ENCODE measurements at regions not wholly inside any gene's neighbourhood (a gene's known extent, or its start where the extent isn't known, plus 50 kb on each side); places are given as distances from the start of the nearest gene placed in this dataset.

- DNase-seq (ENCODE audit: low spot score): no peak
Measured at GRCh38 chrX:39915596-39915995, 182.2 kb downstream of the BCOR start.

GRCh38 chrX:39921838-39922237, 175.9 kb downstream of the BCOR start:
- no peak for DNase-seq (ENCODE audit: low spot score)

- DNase-seq (ENCODE audit: low spot score): no peak
Measured at GRCh38 chrX:39922488-39922887, 175.3 kb downstream of the BCOR start.

GRCh38 chrX:39922926-39923325, 174.8 kb downstream of the BCOR start:
- no peak for DNase-seq (ENCODE audit: low spot score)

GRCh38 chrX:39927380-39927779, 170.4 kb downstream of the BCOR start:
- no peak for DNase-seq (ENCODE audit: low spot score)

- DNase-seq (ENCODE audit: low spot score): peak; percentile 47
Measured at GRCh38 chrX:39928704-39929378, 168.9 kb downstream of the BCOR start.

GRCh38 chrX:39929379-39930025, 168.3 kb downstream of the BCOR start:
- no peak for DNase-seq (ENCODE audit: low spot score)

- DNase-seq (ENCODE audit: low spot score): no peak
Measured at GRCh38 chrX:39930786-39931528, 166.8 kb downstream of the BCOR start.

GRCh38 chrX:39931529-39932282, 166.1 kb downstream of the BCOR start:
- DNase-seq (ENCODE audit: low spot score): no peak

GRCh38 chrX:39935411-39936064, 162.2 kb downstream of the BCOR start:
- no peak for DNase-seq (ENCODE audit: low spot score)

GRCh38 chrX:39936886-39937770, 160.6 kb downstream of the BCOR start:
- DNase-seq (ENCODE audit: low spot score): no peak

GRCh38 chrX:39938466-39938865, 159.3 kb downstream of the BCOR start:
- DNase-seq (ENCODE audit: low spot score): no peak

- DNase-seq (ENCODE audit: low spot score): no peak
Measured at GRCh38 chrX:39939678-39940077, 158.1 kb downstream of the BCOR start.

- DNase-seq (ENCODE audit: low spot score): no peak
Measured at GRCh38 chrX:39941332-39941920, 156.3 kb downstream of the BCOR start.

- DNase-seq (ENCODE audit: low spot score): no peak
Measured at GRCh38 chrX:39944416-39944815, 153.3 kb downstream of the BCOR start.

GRCh38 chrX:39945709-39946108, 152.0 kb downstream of the BCOR start:
- DNase-seq (ENCODE audit: low spot score): no peak

GRCh38 chrX:39946822-39947221, 150.9 kb downstream of the BCOR start:
- DNase-seq (ENCODE audit: low spot score): peak; percentile 40

- no peak for DNase-seq (ENCODE audit: low spot score)
Measured at GRCh38 chrX:39948582-39948981, 149.2 kb downstream of the BCOR start.

GRCh38 chrX:39950018-39950688, 147.6 kb downstream of the BCOR start:
- DNase-seq (ENCODE audit: low spot score): no peak

- DNase-seq (ENCODE audit: low spot score): no peak
Measured at GRCh38 chrX:39952989-39953388, 144.8 kb downstream of the BCOR start.
